Kidney epithelial cell (primary cell): ENCODE measurements at regions not wholly inside any gene's neighbourhood (a gene's known extent, or its start where the extent isn't known, plus 50 kb on each side); places are given as distances from the start of the nearest gene placed in this dataset.
A peak's percentile ranks its signal among the peaks of the same experiment; 100 is the strongest.

Experiments used
- DNase-seq: peaks from one replicate; pipeline ENCODE4 v3.0.0-alpha.2; 2010; ENCODE audit warnings: low read depth
- H3K27me3 ChIP-seq: 2 replicates; pipeline ENCODE4 v1.6.0; 2011; ENCODE audit warnings: low read length; ENCODE audit not compliant: control insufficient read depth, insufficient read depth
- H3K36me3 ChIP-seq: 2 replicates; pipeline ENCODE4 v1.5.1; 2011; ENCODE audit warnings: low read length; ENCODE audit not compliant: control insufficient read depth, insufficient read depth
- H3K4me3 ChIP-seq: 2 replicates; pipeline ENCODE4 v1.5.1; 2011; ENCODE audit warnings: low read depth, mild to moderate bottlenecking, control low read depth, low read length
- CTCF ChIP-seq: IDR thresholded peaks from 2 replicates; pipeline ENCODE4 v1.5.1; 2011; ENCODE audit warnings: mild to moderate bottlenecking, moderate library complexity, low read length, control low read depth, inconsistent platforms; ENCODE audit not compliant: insufficient read depth, poor library complexity, severe bottlenecking

- no peaks in the 10 kb centered on the region for H3K36me3 ChIP-seq
- TF ChIP-seq CTCF, result no peak
- DNase-seq, result no peak
- no peak overlapping the region for H3K4me3 ChIP-seq
- no peaks in the 10 kb centered on the region for H3K27me3 ChIP-seq
These were observed 220.8 kb downstream of the RAB38 start for GRCh38 chr11:87954476-87954875.

- Histone ChIP-seq H3K36me3 (no peaks in the 10 kb centered on the region), H3K4me3 (no peak overlapping the region), H3K27me3 (no peaks in the 10 kb centered on the region)
- no peak for DNase-seq
- no peak for TF ChIP-seq CTCF
These were observed 232.5 kb downstream of the RAB38 start for GRCh38 chr11:87942786-87943185.

GRCh38 chr11:87934182-87934581, 241.1 kb downstream of the RAB38 start:
- H3K27me3 ChIP-seq, result no peaks in the 10 kb centered on the region
- H3K4me3 ChIP-seq, result no peak overlapping the region
- no peak for DNase-seq
- no peak for TF ChIP-seq CTCF
- no peaks in the 10 kb centered on the region for H3K36me3 ChIP-seq

- H3K36me3 ChIP-seq, result no peaks in the 10 kb centered on the region
- TF ChIP-seq CTCF, result no peak
These were observed 248.8 kb downstream of the RAB38 start for GRCh38 chr11:87926250-87926970.

GRCh38 chr11:87924125-87924524, 251.1 kb downstream of the RAB38 start:
- no peak for TF ChIP-seq CTCF
- DNase-seq, result no peak
- H3K27me3 ChIP-seq, result no peaks in the 10 kb centered on the region
- H3K36me3 ChIP-seq, result no peaks in the 10 kb centered on the region
- no peak overlapping the region for H3K4me3 ChIP-seq

More at GRCh38 chr11:87926250-87926970, 248.8 kb downstream of the RAB38 start:
- DNase-seq, result peak; percentile 57
- Histone ChIP-seq H3K4me3 (no peak overlapping the region), H3K27me3 (no peaks in the 10 kb centered on the region)

- no peaks in the 10 kb centered on the region for H3K36me3 ChIP-seq
- no peak for DNase-seq
- no peak for TF ChIP-seq CTCF
These were observed 258.1 kb downstream of the RAB38 start for GRCh38 chr11:87917111-87917510.

More at GRCh38 chr11:87917111-87917510, 258.1 kb downstream of the RAB38 start:
- no peaks in the 10 kb centered on the region for H3K27me3 ChIP-seq
- H3K4me3 ChIP-seq, result no peak overlapping the region
